HG03378 (cell line): ENCODE measurements at regions not wholly inside any gene's neighbourhood (a gene's known extent, or its start where the extent isn't known, plus 50 kb on each side); places are given as distances from the start of the nearest gene placed in this dataset.
"Not testable (repeated sequence)": the region's sequence is repeated elsewhere in the genome, so short reads cannot be mapped to it uniquely, and the experiment has no call there.

Experiments used
- ATAC-seq: cut with Tn5 transposase; IDR thresholded peaks from one replicate; pipeline ENCODE4 v1.9.1; 2021; ENCODE audit warnings: mild to moderate bottlenecking, moderate library complexity; ENCODE audit not compliant: unreplicated experiment

DNA sequence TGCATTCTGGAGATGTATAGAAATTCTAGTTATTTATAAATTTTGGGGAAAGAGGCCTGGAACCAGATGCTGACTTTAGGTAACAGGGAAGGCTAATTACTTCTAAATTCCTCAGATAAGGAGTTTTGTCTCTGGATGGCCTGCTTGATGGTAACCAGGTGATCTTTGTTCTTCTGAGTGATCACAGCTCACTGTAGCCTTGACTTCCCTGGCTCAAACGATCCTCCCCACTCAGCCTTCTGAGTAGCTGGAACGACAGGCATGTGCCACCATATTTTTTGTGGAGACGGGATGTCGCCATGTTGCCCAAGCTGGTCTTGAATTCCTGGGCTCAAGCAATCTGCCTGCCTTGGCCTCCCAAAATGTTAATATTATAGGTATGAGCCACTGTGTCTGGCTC, 54.4 kb upstream of the MSH6 start:
- no peak for ATAC-seq

GRCh38 chr2:47727956-47728355, 55.0 kb upstream of the MSH6 start:
- ATAC-seq = no peak

DNA sequence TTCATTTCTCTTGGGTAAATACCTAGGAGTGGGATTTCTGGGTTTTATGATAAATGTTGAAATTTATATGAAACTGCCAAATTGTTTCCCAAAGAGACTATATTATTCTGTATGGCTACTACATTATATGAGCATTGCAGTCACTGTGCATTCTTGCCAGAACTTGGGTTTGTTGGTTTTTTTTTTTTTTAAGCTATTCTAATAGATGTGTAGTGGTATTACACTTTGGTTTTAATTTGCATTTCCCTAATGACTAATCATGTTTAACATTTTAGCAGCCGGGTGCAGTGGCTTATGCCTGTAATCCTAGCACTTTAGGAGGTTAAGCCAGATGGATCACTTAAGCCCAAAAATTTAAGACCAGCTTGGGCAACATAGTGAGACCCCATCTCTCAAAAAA, 56.0 kb upstream of the MSH6 start:
- ATAC-seq = not testable (repeated sequence)

DNA sequence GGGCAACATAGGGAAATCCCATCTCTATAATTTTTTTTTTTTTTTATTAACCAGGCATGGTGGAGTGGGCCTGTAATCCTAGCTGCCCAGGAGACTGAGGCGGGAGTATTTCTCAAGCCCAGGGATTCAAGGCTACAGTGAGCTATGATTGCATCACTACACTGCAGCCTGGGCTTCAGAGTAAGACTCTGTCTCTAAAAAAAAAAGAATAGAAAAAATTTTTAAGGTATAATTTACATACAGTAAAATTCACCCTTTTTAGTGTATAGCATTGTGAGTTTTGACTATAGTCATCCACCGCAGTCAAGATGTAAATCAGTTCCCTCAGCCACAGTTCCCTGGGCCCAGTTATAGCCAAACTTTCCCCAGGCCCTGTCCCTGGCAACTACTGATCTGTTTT, 57.1 kb upstream of the MSH6 start:
- no peak for ATAC-seq

GRCh38 chr2:47724221-47724981, 58.5 kb upstream of the MSH6 start:
- ATAC-seq = peak; percentile 92

DNA sequence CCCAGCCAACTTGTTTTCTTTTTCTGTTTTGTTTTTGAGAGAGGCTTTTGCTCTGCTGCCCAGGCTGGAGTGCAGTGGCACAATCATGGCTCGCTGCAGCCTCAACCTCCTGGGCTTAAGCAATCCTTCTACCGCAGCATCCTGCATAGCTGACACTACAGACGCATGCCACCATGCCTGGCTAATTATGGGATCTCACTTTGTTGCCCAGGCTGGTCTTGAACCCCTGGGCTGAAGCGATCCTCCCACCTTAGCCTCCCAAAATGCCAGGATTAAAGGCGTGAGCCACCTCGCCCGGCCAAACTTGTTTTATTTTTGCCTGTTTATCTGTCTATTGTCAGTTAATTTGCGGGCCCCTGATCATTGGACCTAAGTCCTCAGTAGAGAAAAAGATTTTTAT, 61.6 kb upstream of the MSH6 start:
- ATAC-seq = no peak

DNA sequence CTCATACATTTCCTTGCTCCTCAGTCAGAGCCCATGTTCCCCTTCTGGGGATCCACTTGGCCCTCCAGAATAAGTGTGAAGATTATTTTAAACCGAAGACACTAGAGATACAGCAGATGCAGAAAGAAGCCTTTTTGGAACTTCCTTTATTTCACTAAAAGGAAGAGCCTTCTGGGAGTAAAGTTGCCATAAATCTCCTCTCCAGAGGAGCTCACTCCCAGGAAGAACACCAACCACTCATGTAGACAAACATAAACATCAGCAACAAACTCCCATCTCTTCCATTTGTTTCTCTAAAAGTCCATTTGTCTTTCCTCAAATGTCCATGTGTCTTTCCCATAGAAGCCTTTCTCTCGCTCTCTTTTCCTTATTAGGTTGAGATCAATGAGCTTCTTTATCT, 62.4 kb upstream of the MSH6 start:
- no peak for ATAC-seq

- no peak for ATAC-seq
Measured at GRCh38 chr2:47720036-47720435, 62.9 kb upstream of the MSH6 start.

DNA sequence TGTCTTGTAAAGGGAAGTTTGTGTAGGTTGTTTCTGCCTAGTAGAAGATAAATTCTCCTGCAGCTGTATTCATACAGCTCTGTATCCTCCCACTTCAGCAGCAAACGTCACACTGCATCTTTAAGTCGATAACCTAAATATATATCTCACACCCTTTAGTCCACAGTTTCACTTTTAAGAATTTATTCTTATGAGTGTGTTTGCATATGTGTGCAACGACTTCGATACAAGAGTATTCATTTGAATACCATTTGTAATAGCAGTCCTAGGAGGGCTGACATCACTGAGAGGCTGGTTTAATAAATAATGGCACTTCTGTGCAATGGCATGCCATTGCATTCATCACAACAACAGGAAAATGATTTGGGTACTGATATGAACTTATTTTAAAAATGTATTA, 63.8 kb upstream of the MSH6 start:
- peak; percentile 79 for ATAC-seq

GRCh38 chr2:47716307-47716706, 66.6 kb upstream of the MSH6 start:
- not testable (repeated sequence) for ATAC-seq

- ATAC-seq = no peak
Measured at GRCh38 chr2:47715552-47715951, 67.4 kb upstream of the MSH6 start.

DNA sequence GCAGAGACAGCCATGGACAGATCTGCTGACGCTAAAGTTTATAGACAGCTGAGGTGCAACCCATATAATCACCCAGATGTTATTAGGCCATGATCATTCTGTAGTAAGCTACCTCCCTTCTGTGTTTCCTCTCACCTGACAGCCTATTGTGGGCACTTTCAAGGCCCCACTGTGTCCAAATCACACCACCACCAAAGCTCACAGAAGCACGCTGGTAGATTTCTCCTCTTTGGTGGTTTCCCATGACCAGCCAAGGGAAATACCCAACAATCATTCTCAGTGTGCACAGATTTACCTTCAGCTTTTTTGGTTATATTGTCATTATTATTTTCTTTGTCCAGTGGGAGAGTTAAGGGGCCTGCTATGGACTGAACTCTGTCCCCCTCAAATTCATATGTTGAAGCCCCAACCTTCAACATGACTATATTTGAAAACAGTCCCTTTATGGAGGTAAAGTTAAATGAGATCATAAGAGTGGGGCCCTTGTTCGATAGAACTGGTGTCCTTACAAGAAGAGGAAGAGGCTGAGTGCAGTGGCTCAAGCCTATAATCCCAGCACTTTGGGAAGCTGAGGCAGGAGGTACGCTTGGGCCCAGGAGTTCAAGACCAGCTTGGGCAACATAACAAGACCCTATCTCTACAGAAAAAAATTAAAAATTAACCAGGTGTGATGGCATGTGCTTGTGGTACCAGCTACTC, 74.0 kb upstream of the MSH6 start:
- ATAC-seq = peak; percentile 95

DNA sequence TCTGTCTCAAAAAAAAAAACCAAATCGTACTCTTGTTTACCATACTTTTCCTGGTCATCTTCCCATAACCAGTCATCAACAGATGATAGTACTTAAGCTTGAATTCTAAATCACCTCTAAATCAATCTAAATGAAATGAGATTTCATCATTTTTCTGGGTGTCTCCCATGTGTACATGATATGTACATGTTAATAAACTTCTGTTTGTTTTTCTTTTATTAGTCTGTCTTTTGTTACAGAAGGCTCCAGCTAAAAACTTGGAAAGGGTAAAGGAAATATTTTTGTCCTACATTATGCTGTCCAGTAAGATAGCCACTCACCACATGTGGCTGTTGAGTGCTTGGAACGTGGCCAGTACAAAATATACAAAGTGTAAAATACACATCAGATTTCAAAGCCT, 78.7 kb upstream of the MSH6 start:
- ATAC-seq = no peak

GRCh38 chr2:47699533-47700215, 83.3 kb upstream of the MSH6 start:
- ATAC-seq = no peak

DNA sequence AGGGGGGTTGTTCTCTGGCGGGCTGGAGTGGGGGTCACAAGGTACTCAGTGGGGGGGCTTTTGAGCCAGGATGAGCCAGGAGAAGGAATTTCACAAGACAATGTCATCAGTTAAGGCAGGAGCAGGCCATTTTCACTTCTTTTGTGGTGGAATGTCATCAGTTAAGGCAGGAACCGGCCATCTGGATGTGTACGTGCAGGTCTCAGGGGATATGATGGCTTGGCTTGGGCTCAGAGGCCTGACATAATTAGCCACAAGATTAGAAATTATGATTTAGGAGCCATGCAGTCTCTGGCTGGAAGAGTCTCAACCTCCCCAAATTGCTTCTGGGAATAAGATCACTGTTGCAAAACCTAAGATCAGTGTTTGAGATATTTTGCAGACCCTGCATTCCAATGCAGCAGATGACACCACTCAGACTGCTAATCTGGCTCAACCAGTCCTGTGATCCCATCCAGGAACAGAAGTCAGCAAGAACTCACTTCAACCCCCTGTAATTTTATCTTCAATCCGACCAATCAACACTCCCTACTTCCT, 84.4 kb upstream of the MSH6 start:
- ATAC-seq = not testable (repeated sequence)

- ATAC-seq = not testable (repeated sequence)
Measured at GRCh38 chr2:47697681-47698435, 85.1 kb upstream of the MSH6 start.

- peak; percentile 79 for ATAC-seq
Measured at GRCh38 chr2:47697000-47697601, 85.8 kb upstream of the MSH6 start.

DNA sequence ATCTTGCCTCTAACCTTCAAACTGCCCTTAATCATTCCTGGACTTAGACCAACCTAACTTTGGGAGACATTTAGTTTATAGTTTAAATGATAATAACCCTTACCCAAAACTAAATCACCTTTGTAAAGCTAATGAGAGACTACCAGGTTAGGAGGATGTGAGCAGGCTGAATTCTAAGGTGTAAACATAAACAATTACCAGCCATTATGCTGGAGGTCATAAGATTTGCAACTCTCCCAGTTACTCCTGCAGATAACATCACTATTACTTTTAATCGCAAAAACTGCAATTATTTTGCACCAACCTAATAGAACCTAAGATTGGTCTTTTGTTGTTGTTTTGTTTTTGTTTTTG, 86.5 kb upstream of the MSH6 start:
- no peak for ATAC-seq

GRCh38 chr2:47695800-47696477, 87.0 kb upstream of the MSH6 start:
- no peak for ATAC-seq

DNA sequence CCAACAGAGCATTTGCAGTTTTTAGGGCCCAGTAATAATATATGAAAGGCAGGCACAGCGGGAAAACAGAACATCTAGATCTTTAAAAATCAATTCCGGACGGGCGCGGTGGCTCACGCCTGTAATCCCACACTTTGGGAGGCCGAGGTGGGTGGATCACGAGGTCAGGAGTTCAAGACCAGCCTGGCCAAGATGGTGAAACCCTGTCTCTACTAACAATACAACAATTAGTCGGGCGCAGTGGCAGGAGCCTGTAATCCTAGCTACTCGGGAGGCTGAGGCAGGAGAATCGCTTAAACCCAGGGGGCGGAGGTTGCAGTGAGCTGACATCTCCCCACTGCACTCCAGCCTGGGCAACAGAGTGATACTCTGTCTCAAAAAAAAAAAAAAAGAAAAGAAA, 88.5 kb upstream of the MSH6 start:
- not testable (repeated sequence) for ATAC-seq
